ENCODE measurements at regions not wholly inside any gene's neighbourhood (a gene's known extent, or its start where the extent isn't known, plus 50 kb on each side); places are given as distances from the start of the nearest gene placed in this dataset.
A peak's percentile ranks its signal among the peaks of the same experiment; 100 is the strongest.

DNA sequence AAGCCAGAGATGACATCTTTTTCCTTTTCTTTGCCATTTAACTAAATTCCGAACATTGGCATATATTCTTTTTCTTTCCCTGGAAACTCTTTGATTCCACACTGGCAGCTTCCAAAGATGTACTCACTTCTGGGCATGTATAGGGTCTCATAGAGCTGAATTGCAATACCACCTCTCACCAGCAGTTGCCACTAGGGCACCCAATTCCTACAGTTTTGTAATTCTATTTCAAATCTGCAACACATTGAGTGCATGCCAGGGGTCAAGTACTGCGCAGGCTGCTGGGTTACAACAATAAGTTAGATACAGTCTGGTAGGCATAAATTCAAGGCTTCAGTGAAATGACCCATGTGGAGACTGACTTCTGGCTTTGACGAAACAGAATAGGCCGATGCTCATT is 208.8 kb upstream of the NLRP1 start:
- no peak for DNase-seq (ENCODE audit: insufficient read length, low spot score, missing footprints)
- Histone ChIP-seq H2AFZ (ENCODE audit: low read length) (no peak overlapping the region), H3K9me3 (ENCODE audit: low read depth, low read length) (peaks cover 4% of the 10 kb centered on the region), H3K27ac (ENCODE audit: low read depth, low read length) (no peak overlapping the region), H3K79me2 (ENCODE audit: insufficient read depth, low read length) (no peaks in the 10 kb centered on the region), H3K36me3 (ENCODE audit: insufficient read depth, low read length) (no peaks in the 10 kb centered on the region), H3K27me3 (ENCODE audit: insufficient read depth, low read length) (peaks cover 20% of the 10 kb centered on the region), H3K4me3 (ENCODE audit: insufficient read depth, low read length) (no peak overlapping the region), H4K20me1 (ENCODE audit: insufficient read depth, low read length) (no peaks in the 10 kb centered on the region), H3K4me2 (ENCODE audit: insufficient read depth, low read length) (no peak overlapping the region), H3K4me1 (ENCODE audit: insufficient read depth, low read length) (peaks cover 5% of the 10 kb centered on the region)
- peak; percentile 19 for TF ChIP-seq CTCF (IDR thresholded peaks at IDR 0.05; ENCODE audit: extremely low read depth, low read depth, low read length)

DNA sequence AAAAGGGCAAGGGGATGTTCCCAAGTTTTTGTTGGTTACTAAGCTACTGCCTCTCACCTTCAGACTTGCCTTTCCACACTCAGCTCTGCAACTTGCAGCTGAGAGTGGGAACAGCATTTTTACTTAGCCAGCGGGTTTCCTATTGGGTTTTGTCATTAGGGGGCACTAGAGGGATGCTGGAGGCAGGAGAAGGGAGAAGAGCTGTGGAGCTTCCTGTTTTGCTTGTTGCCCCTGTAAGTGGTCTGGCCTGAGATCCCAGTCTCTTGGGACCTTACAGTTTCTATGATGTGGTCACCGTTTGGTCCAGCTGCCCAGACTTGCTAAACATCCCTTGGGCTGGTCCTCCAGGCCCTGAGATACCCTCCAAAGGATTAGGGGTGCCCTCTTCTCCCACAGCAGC is 209.6 kb upstream of the NLRP1 start:
- H2AFZ ChIP-seq (ENCODE audit: low read length): no peak overlapping the region
- H3K79me2 ChIP-seq (ENCODE audit: insufficient read depth, low read length): no peaks in the 10 kb centered on the region
- H3K4me3 ChIP-seq (ENCODE audit: insufficient read depth, low read length): no peak overlapping the region
- peaks cover 26% of the 10 kb centered on the region for H3K27me3 ChIP-seq (ENCODE audit: insufficient read depth, low read length)
- no peak for DNase-seq (ENCODE audit: insufficient read length, low spot score, missing footprints)
- peaks cover 4% of the 10 kb centered on the region for H3K9me3 ChIP-seq (ENCODE audit: low read depth, low read length)
- H3K4me1 ChIP-seq (ENCODE audit: insufficient read depth, low read length): peaks cover 3% of the 10 kb centered on the region
- H4K20me1 ChIP-seq (ENCODE audit: insufficient read depth, low read length): no peaks in the 10 kb centered on the region
- TF ChIP-seq CTCF (IDR thresholded peaks at IDR 0.05; ENCODE audit: extremely low read depth, low read depth, low read length): peak; percentile 23
- no peak overlapping the region for H3K4me2 ChIP-seq (ENCODE audit: insufficient read depth, low read length)
- H3K27ac ChIP-seq (ENCODE audit: low read depth, low read length): no peak overlapping the region
- no peaks in the 10 kb centered on the region for H3K36me3 ChIP-seq (ENCODE audit: insufficient read depth, low read length)

- H3K9me3 ChIP-seq (ENCODE audit: low read depth, low read length): peaks cover 4% of the 10 kb centered on the region
- no peak overlapping the region for H3K4me3 ChIP-seq (ENCODE audit: insufficient read depth, low read length)
- no peak overlapping the region for H3K4me2 ChIP-seq (ENCODE audit: insufficient read depth, low read length)
- no peaks in the 10 kb centered on the region for H3K36me3 ChIP-seq (ENCODE audit: insufficient read depth, low read length)
- H4K20me1 ChIP-seq (ENCODE audit: insufficient read depth, low read length): no peaks in the 10 kb centered on the region
- H3K79me2 ChIP-seq (ENCODE audit: insufficient read depth, low read length): no peaks in the 10 kb centered on the region
- DNase-seq (ENCODE audit: insufficient read length, low spot score, missing footprints): no peak
- no peak for TF ChIP-seq CTCF (IDR thresholded peaks at IDR 0.05; ENCODE audit: extremely low read depth, low read depth, low read length)
- peaks cover 28% of the 10 kb centered on the region for H3K27me3 ChIP-seq (ENCODE audit: insufficient read depth, low read length)
- H2AFZ ChIP-seq (ENCODE audit: low read length): no peak overlapping the region
- no peaks in the 10 kb centered on the region for H3K4me1 ChIP-seq (ENCODE audit: insufficient read depth, low read length)
- no peak overlapping the region for H3K27ac ChIP-seq (ENCODE audit: low read depth, low read length)
These were observed 210.1 kb upstream of the NLRP1 start for GRCh38 chr17:5794385-5794784.

DNA sequence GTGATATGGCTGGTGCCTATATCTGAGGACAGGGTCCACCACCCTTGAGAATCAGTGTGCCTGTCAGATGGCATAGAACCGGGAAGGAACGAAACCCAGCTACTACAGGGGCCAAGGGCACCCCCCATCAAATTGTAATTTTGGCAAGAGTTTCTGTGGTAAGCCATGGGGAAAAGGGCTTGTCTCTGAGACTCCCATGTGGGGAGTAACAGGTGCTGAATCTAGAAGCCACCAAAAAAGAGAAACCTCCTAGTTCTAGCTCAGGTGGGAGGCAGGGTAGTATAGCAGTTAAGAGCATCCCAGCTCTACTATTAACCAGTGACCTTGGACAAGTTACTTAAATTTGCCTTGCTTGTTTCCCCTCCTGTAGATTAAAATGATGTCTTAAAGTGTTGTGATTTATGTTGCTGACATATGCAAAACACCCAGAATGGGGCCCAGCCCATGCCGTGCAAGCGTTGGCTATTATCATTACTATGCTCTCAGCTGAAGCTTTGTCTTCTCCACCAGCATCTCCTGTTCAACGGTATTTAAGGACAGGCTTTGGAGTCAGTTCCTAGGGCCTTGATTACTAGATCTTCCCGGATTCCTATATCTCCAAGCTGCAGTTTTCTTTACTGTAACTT is 210.7 kb upstream of the NLRP1 start:
- Histone ChIP-seq H2AFZ (ENCODE audit: low read length) (no peak overlapping the region), H3K27ac (ENCODE audit: low read depth, low read length) (no peak overlapping the region), H3K4me1 (ENCODE audit: insufficient read depth, low read length) (no peaks in the 10 kb centered on the region), H3K36me3 (ENCODE audit: insufficient read depth, low read length) (no peaks in the 10 kb centered on the region), H3K4me2 (ENCODE audit: insufficient read depth, low read length) (no peak overlapping the region), H3K9me3 (ENCODE audit: low read depth, low read length) (peaks cover 4% of the 10 kb centered on the region), H3K79me2 (ENCODE audit: insufficient read depth, low read length) (no peaks in the 10 kb centered on the region), H3K4me3 (ENCODE audit: insufficient read depth, low read length) (no peak overlapping the region), H4K20me1 (ENCODE audit: insufficient read depth, low read length) (no peaks in the 10 kb centered on the region), H3K27me3 (ENCODE audit: insufficient read depth, low read length) (peaks cover 33% of the 10 kb centered on the region)
- DNase-seq (ENCODE audit: insufficient read length, low spot score, missing footprints): no peak
- TF ChIP-seq CTCF (IDR thresholded peaks at IDR 0.05; ENCODE audit: extremely low read depth, low read depth, low read length): no peak

All from osteoblast (primary cell).